ENCODE measurements at regions not wholly inside any gene's neighbourhood (a gene's known extent, or its start where the extent isn't known, plus 50 kb on each side); places are given as distances from the start of the nearest gene placed in this dataset.

DNA sequence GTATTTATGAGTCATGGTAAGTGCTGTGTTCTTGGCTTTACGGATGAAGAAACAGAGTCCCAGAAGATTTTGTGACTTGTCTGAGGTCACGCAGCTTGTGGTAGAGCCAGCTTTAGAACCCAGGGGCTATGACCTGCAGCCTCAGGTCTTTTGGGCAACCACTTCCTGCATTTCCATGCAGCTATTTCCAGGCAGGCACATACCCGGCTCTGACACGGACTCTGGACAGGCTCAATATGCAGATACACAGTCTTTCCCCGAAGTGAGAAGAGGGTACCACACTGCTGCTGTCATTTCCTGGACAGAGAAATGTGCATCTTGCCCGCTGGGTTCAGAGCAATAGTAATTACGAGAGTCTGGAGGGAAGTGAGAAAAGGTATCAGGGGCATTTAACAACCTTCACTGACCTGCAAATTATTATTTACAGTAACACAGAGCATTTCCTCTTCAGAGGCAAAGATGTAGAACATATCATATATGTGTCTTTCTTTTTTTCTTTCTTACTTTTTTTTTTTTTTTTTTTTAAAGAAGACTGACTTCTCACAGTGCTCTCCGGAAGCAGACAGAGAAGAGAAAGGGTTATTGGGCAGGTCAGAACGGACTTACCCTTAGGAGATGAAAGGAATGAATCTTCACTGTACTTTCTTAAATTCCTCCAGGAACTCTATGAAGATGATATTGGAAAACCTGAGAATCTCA, 185.1 kb downstream of the CLIC5 start:
- Histone ChIP-seq H3K4me1 (ENCODE audit: control insufficient read depth in 2 of 2, insufficient read depth in 2 of 2, low read length in 2 of 2) (peaks cover 0 to 3% of the 10 kb centered on the region in 2 donors), H3K27ac (ENCODE audit: low read depth in 2 of 2, low read length in 2 of 2) (no peak overlapping the region), H3K9ac (ENCODE audit: low read depth in 1 of 2, low read length in 2 of 2) (no peak overlapping the region), H3K9me3 (ENCODE audit: control insufficient read depth in 2 of 2, low read length in 2 of 2) (no peaks in the 10 kb centered on the region), H3K4me3 (ENCODE audit: low read length in 2 of 2) (peak overlapping the region in 1 of 2 donors; percentile 50), H3K27me3 (ENCODE audit: control insufficient read depth in 2 of 2, insufficient read depth in 2 of 2, low read length in 2 of 2) (peaks cover 0 to 3% of the 10 kb centered on the region in 2 donors), H3K36me3 (ENCODE audit: control insufficient read depth in 2 of 2, insufficient read depth in 2 of 2, low read length in 2 of 2) (no peaks in the 10 kb centered on the region)

DNA sequence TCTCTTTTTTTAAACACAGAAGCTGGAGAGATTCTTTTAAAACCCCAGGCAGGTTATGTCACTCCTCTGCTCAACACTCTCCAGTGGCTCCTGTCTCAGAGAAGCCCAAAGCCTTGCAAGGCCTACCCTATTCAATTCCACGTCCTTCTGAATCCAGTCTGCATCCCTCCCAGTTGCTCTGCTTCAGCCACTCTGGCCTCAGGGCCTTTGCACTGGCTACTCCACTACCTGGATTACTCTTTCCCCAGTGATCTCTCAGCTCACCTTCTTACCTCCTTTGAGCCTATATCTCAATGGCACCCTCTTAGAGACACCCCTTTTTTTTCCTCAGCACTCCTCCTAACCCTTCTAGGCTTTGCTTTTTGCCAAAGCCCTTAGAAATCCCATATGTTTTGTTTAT, 185.8 kb downstream of the CLIC5 start:
- H3K4me3 ChIP-seq (ENCODE audit: low read length in 2 of 2), result no peak overlapping the region
- peaks cover 0 to 3% of the 10 kb centered on the region in 2 donors for H3K4me1 ChIP-seq (ENCODE audit: control insufficient read depth in 2 of 2, insufficient read depth in 2 of 2, low read length in 2 of 2)
- H3K9ac ChIP-seq (ENCODE audit: low read depth in 1 of 2, low read length in 2 of 2), result no peak overlapping the region
- H3K27me3 ChIP-seq (ENCODE audit: control insufficient read depth in 2 of 2, insufficient read depth in 2 of 2, low read length in 2 of 2), result peaks cover 0 to 3% of the 10 kb centered on the region in 2 donors
- H3K27ac ChIP-seq (ENCODE audit: low read depth in 2 of 2, low read length in 2 of 2), result no peak overlapping the region
- H3K36me3 ChIP-seq (ENCODE audit: control insufficient read depth in 2 of 2, insufficient read depth in 2 of 2, low read length in 2 of 2), result no peaks in the 10 kb centered on the region
- H3K9me3 ChIP-seq (ENCODE audit: control insufficient read depth in 2 of 2, low read length in 2 of 2), result no peaks in the 10 kb centered on the region

DNA sequence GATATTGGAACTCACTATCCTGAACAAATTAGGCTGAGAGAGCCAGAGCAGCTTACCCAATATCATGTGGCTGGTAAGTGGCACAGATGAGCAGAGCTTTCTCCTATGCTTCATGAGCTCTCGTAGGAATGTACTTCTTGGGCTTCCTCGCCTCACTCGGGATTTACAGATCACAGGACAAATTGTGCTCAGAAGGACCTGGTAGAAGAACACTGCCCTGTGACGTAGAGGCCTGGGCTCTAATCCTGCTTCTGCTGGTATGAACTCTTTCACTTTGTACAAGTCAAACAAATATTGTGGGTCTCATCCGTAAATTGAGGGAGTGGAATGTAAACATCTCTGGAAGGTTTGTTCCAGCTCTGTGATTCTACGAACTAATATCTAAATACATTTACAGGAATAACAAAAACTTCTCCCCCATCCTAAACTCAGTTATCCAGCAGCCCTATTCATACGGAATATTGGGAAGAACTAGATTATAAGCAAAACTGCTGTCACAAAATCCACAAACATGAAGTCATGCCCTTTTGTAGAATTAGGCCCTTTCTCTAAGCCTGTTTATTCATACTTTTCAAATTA, 187.6 kb downstream of the CLIC5 start:
- no peak overlapping the region for H3K9ac ChIP-seq (ENCODE audit: low read depth in 1 of 2, low read length in 2 of 2)
- H3K4me1 ChIP-seq (ENCODE audit: control insufficient read depth in 2 of 2, insufficient read depth in 2 of 2, low read length in 2 of 2), result peaks cover 0 to 3% of the 10 kb centered on the region in 2 donors
- H3K9me3 ChIP-seq (ENCODE audit: control insufficient read depth in 2 of 2, low read length in 2 of 2), result no peaks in the 10 kb centered on the region
- no peak overlapping the region for H3K4me3 ChIP-seq (ENCODE audit: low read length in 2 of 2)
- peaks cover 0 to 3% of the 10 kb centered on the region in 2 donors for H3K27me3 ChIP-seq (ENCODE audit: control insufficient read depth in 2 of 2, insufficient read depth in 2 of 2, low read length in 2 of 2)
- no peaks in the 10 kb centered on the region for H3K36me3 ChIP-seq (ENCODE audit: control insufficient read depth in 2 of 2, insufficient read depth in 2 of 2, low read length in 2 of 2)
- H3K27ac ChIP-seq (ENCODE audit: low read depth in 2 of 2, low read length in 2 of 2), result peak overlapping the region in 1 of 2 donors; percentile 45

DNA sequence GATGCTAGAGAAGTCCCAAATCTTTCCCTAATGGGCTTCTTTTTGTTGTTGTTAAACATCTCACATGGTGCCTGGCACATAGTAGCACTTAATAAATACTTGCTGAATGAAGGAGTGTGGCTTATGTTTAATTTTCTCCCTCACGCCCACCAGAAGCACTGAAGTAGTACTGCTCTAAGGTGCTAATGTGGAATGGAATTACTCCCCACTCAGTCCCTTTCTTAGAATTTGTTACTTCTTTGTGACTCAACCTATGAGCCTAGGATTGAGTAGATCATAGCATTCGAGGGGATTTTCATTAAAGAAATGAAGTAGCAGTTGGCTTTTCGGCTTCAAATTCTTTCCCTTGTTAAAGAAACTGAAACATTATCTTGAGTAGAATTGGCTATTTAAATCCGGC, 192.8 kb downstream of the CLIC5 start:
- Histone ChIP-seq H3K36me3 (ENCODE audit: control insufficient read depth in 2 of 2, insufficient read depth in 2 of 2, low read length in 2 of 2) (no peaks in the 10 kb centered on the region), H3K9ac (ENCODE audit: low read depth in 1 of 2, low read length in 2 of 2) (no peak overlapping the region), H3K4me3 (ENCODE audit: low read length in 2 of 2) (no peak overlapping the region), H3K27me3 (ENCODE audit: control insufficient read depth in 2 of 2, insufficient read depth in 2 of 2, low read length in 2 of 2) (no peaks in the 10 kb centered on the region), H3K27ac (ENCODE audit: low read depth in 2 of 2, low read length in 2 of 2) (no peak overlapping the region), H3K9me3 (ENCODE audit: control insufficient read depth in 2 of 2, low read length in 2 of 2) (no peaks in the 10 kb centered on the region), H3K4me1 (ENCODE audit: control insufficient read depth in 2 of 2, insufficient read depth in 2 of 2, low read length in 2 of 2) (no peaks in the 10 kb centered on the region)

DNA sequence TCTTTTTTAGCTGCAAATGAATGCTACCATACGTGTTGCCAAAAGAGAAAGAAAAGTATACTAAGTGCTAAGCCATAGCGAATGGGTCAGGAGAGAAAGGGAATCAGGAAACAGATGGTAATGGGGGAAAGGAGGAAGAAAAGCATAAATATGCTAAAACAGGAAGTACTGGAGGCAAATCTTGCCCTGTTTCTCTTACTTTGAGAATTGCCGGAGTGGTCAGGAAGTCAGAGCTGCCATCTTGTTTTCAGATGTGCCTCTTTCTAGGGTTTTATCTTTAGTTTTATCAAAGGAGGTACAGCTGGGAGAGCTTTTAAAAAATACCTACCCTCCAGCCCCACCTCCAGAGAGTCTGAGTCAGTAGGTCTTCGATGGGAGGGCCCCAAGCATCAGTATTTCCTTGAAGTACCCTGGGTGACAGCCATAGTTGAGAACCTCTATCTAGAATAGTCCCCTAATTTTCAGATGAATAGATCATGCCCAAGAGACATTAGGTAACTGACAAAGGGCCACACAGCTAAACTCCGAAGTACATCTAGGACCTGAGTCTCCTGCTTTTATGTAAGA, 193.3 kb downstream of the CLIC5 start:
- Histone ChIP-seq H3K27me3 (ENCODE audit: control insufficient read depth in 2 of 2, insufficient read depth in 2 of 2, low read length in 2 of 2) (no peaks in the 10 kb centered on the region), H3K27ac (ENCODE audit: low read depth in 2 of 2, low read length in 2 of 2) (no peak overlapping the region), H3K4me3 (ENCODE audit: low read length in 2 of 2) (no peak overlapping the region), H3K9me3 (ENCODE audit: control insufficient read depth in 2 of 2, low read length in 2 of 2) (no peaks in the 10 kb centered on the region), H3K4me1 (ENCODE audit: control insufficient read depth in 2 of 2, insufficient read depth in 2 of 2, low read length in 2 of 2) (no peaks in the 10 kb centered on the region), H3K9ac (ENCODE audit: low read depth in 1 of 2, low read length in 2 of 2) (no peak overlapping the region), H3K36me3 (ENCODE audit: control insufficient read depth in 2 of 2, insufficient read depth in 2 of 2, low read length in 2 of 2) (no peaks in the 10 kb centered on the region)

DNA sequence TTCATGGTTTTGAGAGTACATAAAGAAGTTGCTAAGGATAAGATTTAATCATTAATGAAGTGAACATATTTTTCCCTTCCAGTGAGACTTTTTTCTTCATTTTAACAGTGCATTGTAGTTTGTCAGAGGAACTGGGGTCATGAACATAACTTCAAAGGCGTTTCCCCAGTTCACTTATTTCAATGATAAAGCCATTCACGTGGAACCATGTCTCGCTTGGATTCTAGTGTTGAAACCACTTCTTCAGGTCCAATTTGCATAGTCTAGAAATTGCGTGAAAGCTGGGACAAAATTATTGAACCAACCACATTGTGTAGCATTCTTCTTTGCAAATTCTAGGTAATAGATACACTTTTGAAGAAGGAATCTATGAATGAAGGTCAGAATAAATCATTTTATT, 197.0 kb downstream of the CLIC5 start:
- no peak overlapping the region for H3K27ac ChIP-seq (ENCODE audit: low read depth in 2 of 2, low read length in 2 of 2)
- H3K9me3 ChIP-seq (ENCODE audit: control insufficient read depth in 2 of 2, low read length in 2 of 2), result no peaks in the 10 kb centered on the region
- no peaks in the 10 kb centered on the region for H3K4me1 ChIP-seq (ENCODE audit: control insufficient read depth in 2 of 2, insufficient read depth in 2 of 2, low read length in 2 of 2)
- no peaks in the 10 kb centered on the region for H3K36me3 ChIP-seq (ENCODE audit: control insufficient read depth in 2 of 2, insufficient read depth in 2 of 2, low read length in 2 of 2)
- no peaks in the 10 kb centered on the region for H3K27me3 ChIP-seq (ENCODE audit: control insufficient read depth in 2 of 2, insufficient read depth in 2 of 2, low read length in 2 of 2)
- no peak overlapping the region for H3K9ac ChIP-seq (ENCODE audit: low read depth in 1 of 2, low read length in 2 of 2)
- H3K4me3 ChIP-seq (ENCODE audit: low read length in 2 of 2), result no peak overlapping the region

DNA sequence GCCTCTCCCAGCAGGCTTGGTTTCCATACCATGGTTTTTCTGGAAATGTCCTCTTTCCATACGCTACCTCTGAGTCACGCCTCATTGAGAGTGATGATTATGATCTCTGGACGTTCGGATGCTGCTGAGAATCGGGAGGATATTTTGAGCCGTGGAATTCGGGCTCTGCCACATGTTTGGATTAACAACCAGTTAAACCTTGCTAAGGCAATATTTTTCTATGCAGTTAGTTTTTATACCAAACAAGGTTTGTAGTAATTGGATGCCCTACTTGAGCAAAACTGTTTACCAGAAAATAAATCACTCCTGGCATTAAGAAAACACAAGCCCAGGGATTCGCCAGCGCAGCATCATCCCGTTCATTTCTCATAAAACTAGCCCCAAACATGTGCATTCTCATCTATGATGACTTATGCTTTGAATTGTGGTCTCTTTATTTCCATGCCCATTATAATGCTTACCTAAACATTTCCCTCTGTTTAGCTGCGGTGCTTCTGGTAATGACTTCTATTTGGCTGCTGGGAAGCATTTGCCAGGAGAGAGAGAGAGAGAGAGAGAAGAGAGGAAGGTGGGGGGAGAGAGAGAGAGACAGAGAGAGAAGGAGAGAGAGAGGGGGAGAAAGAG, 198.9 kb downstream of the CLIC5 start:
- H3K36me3 ChIP-seq (ENCODE audit: control insufficient read depth in 2 of 2, insufficient read depth in 2 of 2, low read length in 2 of 2), result no peaks in the 10 kb centered on the region
- no peak overlapping the region for H3K27ac ChIP-seq (ENCODE audit: low read depth in 2 of 2, low read length in 2 of 2)
- H3K4me3 ChIP-seq (ENCODE audit: low read length in 2 of 2), result no peak overlapping the region
- H3K4me1 ChIP-seq (ENCODE audit: control insufficient read depth in 2 of 2, insufficient read depth in 2 of 2, low read length in 2 of 2), result no peaks in the 10 kb centered on the region
- no peaks in the 10 kb centered on the region for H3K9me3 ChIP-seq (ENCODE audit: control insufficient read depth in 2 of 2, low read length in 2 of 2)
- H3K9ac ChIP-seq (ENCODE audit: low read depth in 1 of 2, low read length in 2 of 2), result no peak overlapping the region
- no peaks in the 10 kb centered on the region for H3K27me3 ChIP-seq (ENCODE audit: control insufficient read depth in 2 of 2, insufficient read depth in 2 of 2, low read length in 2 of 2)

DNA sequence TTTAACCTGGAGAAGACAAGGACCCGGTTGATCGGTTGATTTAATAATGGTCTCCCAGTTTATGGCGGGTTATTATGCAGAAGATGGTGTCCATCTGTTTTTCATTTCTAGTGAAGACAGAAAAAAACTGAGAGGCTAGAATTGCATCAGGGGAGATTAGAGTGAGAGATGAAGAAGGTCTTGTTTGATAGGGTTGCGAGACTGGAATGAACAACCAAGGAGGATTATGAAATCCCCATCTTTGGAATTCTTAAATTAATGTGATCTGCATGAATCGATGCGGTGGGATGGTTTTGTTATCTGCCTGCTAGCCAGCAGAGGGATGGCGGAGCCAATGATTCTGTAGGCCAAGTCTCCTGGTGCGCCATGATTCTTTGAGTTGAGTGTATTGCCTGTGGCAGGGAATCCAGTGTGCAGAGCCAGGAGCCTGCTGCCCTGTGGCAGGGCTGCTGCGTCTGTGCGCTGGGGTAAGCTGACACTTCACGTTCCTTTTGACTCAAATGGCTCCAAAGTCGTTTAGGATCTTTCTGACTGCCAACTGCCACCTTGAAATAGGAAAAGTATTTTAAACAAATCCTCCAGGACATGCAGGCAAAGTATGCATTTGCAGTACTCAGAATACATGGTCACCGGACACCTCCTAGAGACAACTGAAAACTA, 200.1 kb downstream of the CLIC5 start:
- Histone ChIP-seq H3K9ac (ENCODE audit: low read depth in 1 of 2, low read length in 2 of 2) (no peak overlapping the region), H3K27ac (ENCODE audit: low read depth in 2 of 2, low read length in 2 of 2) (no peak overlapping the region), H3K9me3 (ENCODE audit: control insufficient read depth in 2 of 2, low read length in 2 of 2) (no peaks in the 10 kb centered on the region), H3K4me1 (ENCODE audit: control insufficient read depth in 2 of 2, insufficient read depth in 2 of 2, low read length in 2 of 2) (no peaks in the 10 kb centered on the region), H3K36me3 (ENCODE audit: control insufficient read depth in 2 of 2, insufficient read depth in 2 of 2, low read length in 2 of 2) (no peaks in the 10 kb centered on the region), H3K4me3 (ENCODE audit: low read length in 2 of 2) (no peak overlapping the region), H3K27me3 (ENCODE audit: control insufficient read depth in 2 of 2, insufficient read depth in 2 of 2, low read length in 2 of 2) (peaks cover 0 to 2% of the 10 kb centered on the region in 2 donors)

DNA sequence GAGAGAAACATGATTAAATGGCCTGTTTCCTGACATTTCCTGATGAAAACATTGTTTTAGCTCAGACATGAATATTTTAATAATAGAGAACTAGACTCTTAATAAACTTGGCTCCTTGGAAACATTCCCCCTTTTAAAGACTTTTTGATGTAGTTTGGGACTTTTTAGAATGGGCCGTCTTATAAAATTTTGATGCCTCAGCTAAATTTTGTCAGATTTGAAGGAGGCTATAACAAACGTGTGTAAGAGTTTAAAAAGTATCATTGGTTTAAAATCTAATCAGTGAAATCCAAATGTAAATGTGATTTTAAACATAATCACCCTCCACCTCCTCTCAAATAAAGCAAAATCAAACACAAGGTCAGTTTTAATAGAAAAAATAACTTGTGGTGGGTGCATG, 200.9 kb downstream of the CLIC5 start:
- Histone ChIP-seq H3K9me3 (ENCODE audit: control insufficient read depth in 2 of 2, low read length in 2 of 2) (no peaks in the 10 kb centered on the region), H3K4me1 (ENCODE audit: control insufficient read depth in 2 of 2, insufficient read depth in 2 of 2, low read length in 2 of 2) (no peaks in the 10 kb centered on the region), H3K36me3 (ENCODE audit: control insufficient read depth in 2 of 2, insufficient read depth in 2 of 2, low read length in 2 of 2) (no peaks in the 10 kb centered on the region), H3K27me3 (ENCODE audit: control insufficient read depth in 2 of 2, insufficient read depth in 2 of 2, low read length in 2 of 2) (peaks cover 0 to 2% of the 10 kb centered on the region in 2 donors), H3K9ac (ENCODE audit: low read depth in 1 of 2, low read length in 2 of 2) (no peak overlapping the region), H3K4me3 (ENCODE audit: low read length in 2 of 2) (no peak overlapping the region), H3K27ac (ENCODE audit: low read depth in 2 of 2, low read length in 2 of 2) (peak overlapping the region; percentile 11 to 14)

DNA sequence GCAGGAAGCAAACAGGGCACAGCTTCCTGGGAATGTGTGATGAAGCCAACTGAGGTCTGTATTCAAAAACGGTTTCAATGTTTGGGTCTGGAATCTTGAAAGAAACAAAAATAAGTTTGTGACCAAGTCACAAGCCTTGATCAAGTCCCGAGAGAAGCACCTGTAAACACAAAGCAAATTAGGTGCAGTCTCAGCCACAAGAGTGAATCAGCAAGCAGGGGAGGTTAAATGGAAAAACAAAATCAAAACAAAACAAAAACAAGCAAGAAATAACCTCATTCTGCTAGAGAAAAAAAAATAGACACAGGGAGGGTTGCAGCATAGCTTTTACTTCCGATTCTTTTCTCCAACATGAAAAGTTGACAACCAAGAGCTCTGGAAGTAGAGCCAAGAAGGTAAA, 201.7 kb downstream of the CLIC5 start:
- Histone ChIP-seq H3K9me3 (ENCODE audit: control insufficient read depth in 2 of 2, low read length in 2 of 2) (no peaks in the 10 kb centered on the region), H3K27me3 (ENCODE audit: control insufficient read depth in 2 of 2, insufficient read depth in 2 of 2, low read length in 2 of 2) (peaks cover 0 to 2% of the 10 kb centered on the region in 2 donors), H3K4me1 (ENCODE audit: control insufficient read depth in 2 of 2, insufficient read depth in 2 of 2, low read length in 2 of 2) (no peaks in the 10 kb centered on the region), H3K36me3 (ENCODE audit: control insufficient read depth in 2 of 2, insufficient read depth in 2 of 2, low read length in 2 of 2) (no peaks in the 10 kb centered on the region), H3K4me3 (ENCODE audit: low read length in 2 of 2) (no peak overlapping the region), H3K27ac (ENCODE audit: low read depth in 2 of 2, low read length in 2 of 2) (peak overlapping the region; percentile 25 to 34), H3K9ac (ENCODE audit: low read depth in 1 of 2, low read length in 2 of 2) (no peak overlapping the region)
